Panc1 (cell line): ENCODE measurements at regions not wholly inside any gene's neighbourhood (a gene's known extent, or its start where the extent isn't known, plus 50 kb on each side); places are given as distances from the start of the nearest gene placed in this dataset.

Experiments used
- ATAC-seq: fragments of 200-7000 bp; cut with Tn5 transposase; 2 replicates; pipeline ENCODE4 v1.9.1; 2020; ENCODE audit warnings: mild to moderate bottlenecking, moderate library complexity
- BruUV-seq: library from RNA; stranded (reverse); fragments of 400-500 nt; replicated peaks from 2 replicates; lab custom pipeline; 2021; lab: Mats Ljungman, UMichigan
- CTCF ChIA-PET: fragments of 300-600 bp; sonication (Branson Sonifier 250); formaldehyde crosslinking; loops from one replicate; lab custom pipeline; 2022; ENCODE audit warnings: antibody characterized with exemption; lab: Charles Lee
- POLR2A ChIA-PET: fragments of 300-600 bp; sonication (Branson Sonifier 250); formaldehyde crosslinking; loops from one replicate; lab custom pipeline; 2022; ENCODE audit warnings: antibody characterized with exemption; lab: Charles Lee
- DNase-seq: peaks from one replicate; pipeline ENCODE4 v3.0.0-alpha.2; 2010; ENCODE audit warnings: low read depth, low spot score
- H3K27ac ChIP-seq: 2 replicates; pipeline ENCODE4 v1.5.1; 2011; ENCODE audit warnings: mild to moderate bottlenecking, low read length, inconsistent platforms
- H3K27me3 ChIP-seq: fragments of 200-500 bp; sonication (Bioruptor generic); 2 replicates; pipeline ENCODE4 v1.6.0; 2014; ENCODE audit warnings: low read length, inconsistent platforms; ENCODE audit not compliant: control insufficient read depth, insufficient read depth
- H3K36me3 ChIP-seq: fragments of 200-500 bp; sonication (Bioruptor generic); 2 replicates; pipeline ENCODE4 v1.5.1; 2014; ENCODE audit warnings: inconsistent platforms, mild to moderate bottlenecking, low read length, moderate library complexity; ENCODE audit not compliant: control insufficient read depth, insufficient read depth
- H3K4me1 ChIP-seq: 2 replicates; pipeline ENCODE4 v1.5.1; 2011; ENCODE audit warnings: inconsistent platforms, mild to moderate bottlenecking, low read length, moderate library complexity; ENCODE audit not compliant: control insufficient read depth, insufficient read depth
- H3K4me3 ChIP-seq, 2 experiments: 2 replicates each; pipeline ENCODE4 v1.5.1; 2011 to 2012; ENCODE audit warnings: low read depth in 2 of 2, low read length in 2 of 2, mild to moderate bottlenecking in 2 of 2, inconsistent platforms in 1 of 2, moderate library complexity in 1 of 2
- H3K9me3 ChIP-seq: fragments of 200-500 bp; sonication (Bioruptor generic); 2 replicates; pipeline ENCODE4 v1.5.1; 2014; ENCODE audit warnings: low read depth, mild to moderate bottlenecking, inconsistent platforms, low read length, moderate library complexity; ENCODE audit not compliant: control insufficient read depth, insufficient read depth
- CTCF ChIP-seq: fragments of 450-650 bp; IDR thresholded peaks from 2 replicates; pipeline ENCODE4 v1.5.1; 2017; ENCODE audit warnings: mild to moderate bottlenecking
- REST ChIP-seq, 2 experiments: IDR thresholded peaks; 2 replicates each; pipeline ENCODE4 v1.6.1; 2011 to 2012; ENCODE audit warnings: low read depth in 2 of 2, control low read depth in 1 of 2, low read length in 1 of 2, mild to moderate bottlenecking in 1 of 2, moderate library complexity in 1 of 2; ENCODE audit not compliant: insufficient read depth in 1 of 2
- in situ Hi-C: cut with HindIII; loops from 2 replicates; pipeline ENCODE4 v1.10.0; 2016; ENCODE audit warnings: low sequenced_read_pairs, low pct_unique_long_range_greater_than_20kb
- intact Hi-C: fragments of 100-400 bp; cut with micrococcal nuclease; formaldehyde crosslinking; loops from one replicate; pipeline ENCODE4 v1.10.0; 2022; ENCODE audit not compliant: unreplicated experiment

GRCh38 chr18:78893281-78894032 lies 86.2 kb upstream of the SALL3 start:
- DNase-seq: no peak
- Histone ChIP-seq H3K36me3 (no peaks in the 10 kb centered on the region), H3K4me1 (no peaks in the 10 kb centered on the region), H3K4me3 (no peak overlapping the region), H3K27me3 (peaks cover 4% of the 10 kb centered on the region; the same call in 1 of the 2 replicates), H3K27ac (no peak overlapping the region), H3K9me3 (peaks cover 6% of the 10 kb centered on the region; the same call in 1 of the 2 replicates)
- intact Hi-C loops: no loop called here
- ChIA-PET POLR2A (interaction anchor here (0.6 kb wide), 1 partner anchor 13 kb away, joined by 5 read pairs; no protein-coding TSS in a partner anchor), CTCF (no interaction called here)
- no peak for ATAC-seq
- BruUV-seq: no TSS peak
- TF ChIP-seq CTCF: no peak
- in situ Hi-C loops: no loop called here

DNA sequence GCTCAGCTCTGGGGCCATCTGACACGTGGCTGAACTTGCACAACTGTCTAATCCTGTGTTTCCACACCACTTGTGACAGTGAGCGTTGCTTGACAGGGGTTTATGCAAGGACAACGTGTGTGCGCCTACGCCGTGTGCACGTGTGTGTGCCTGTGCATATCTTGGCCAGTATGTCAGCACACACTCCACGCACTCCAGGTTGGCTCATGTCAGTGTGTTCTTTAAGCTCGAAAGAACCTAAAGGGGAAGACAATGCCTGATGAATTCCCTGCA lies 85.6 kb upstream of the SALL3 start:
- intact Hi-C loops: no loop called here

More for the DNA sequence above, 85.6 kb upstream of the SALL3 start:
- ChIA-PET CTCF (no interaction called here), POLR2A (interaction anchor here (0.6 kb wide), 1 partner anchor 13 kb away, joined by 5 read pairs; no protein-coding TSS in a partner anchor)
- no peaks in the 10 kb centered on the region for H3K4me1 ChIP-seq
- peaks cover 6% of the 10 kb centered on the region; the same call in 1 of the 2 replicates for H3K9me3 ChIP-seq
- no peaks in the 10 kb centered on the region for H3K36me3 ChIP-seq
- TF ChIP-seq REST (IDR thresholded peaks at IDR 0.05; ENCODE audit: insufficient read depth in 1 of 2, low read depth in 2 of 2, low read length in 1 of 2) (0 out of 4 replicates have a peak, but pooled peaks of 1 of the 2 experiments have one; percentile 9), CTCF (no peak)
- H3K27ac ChIP-seq: no peak overlapping the region
- in situ Hi-C loops: no loop called here
- no peak overlapping the region for H3K4me3 ChIP-seq
- 0 out of 2 replicates have a peak, but pooled peaks have one; percentile 33 for ATAC-seq
- H3K27me3 ChIP-seq: peaks cover 4% of the 10 kb centered on the region; the same call in 1 of the 2 replicates
- no TSS peak for BruUV-seq
- DNase-seq: no peak
